ENCODE measurements at regions not wholly inside any gene's neighbourhood (a gene's known extent, or its start where the extent isn't known, plus 50 kb on each side); places are given as distances from the start of the nearest gene placed in this dataset.

GRCh38 chr14:81886588-81886987 is 352.9 kb upstream of the SEL1L start:
- no peak for TF ChIP-seq CTCF (IDR thresholded peaks at IDR 0.05)
- no peak for TF ChIP-seq POLR2A (IDR thresholded peaks at IDR 0.05)

All from ovary (tissue), 3 donors.